Hepatocyte (in vitro differentiated cells): ENCODE measurements at regions not wholly inside any gene's neighbourhood (a gene's known extent, or its start where the extent isn't known, plus 50 kb on each side); places are given as distances from the start of the nearest gene placed in this dataset.

Source experiments
- DNase-seq: peaks from one replicate; pipeline ENCODE4 v3.0.0-alpha.2; 2016; ENCODE audit warnings: low spot score
- H2AFZ ChIP-seq: fragments of 200-600 bp; sonication (generic); 2 replicates; pipeline ENCODE4 v1.6.0; 2016; ENCODE audit warnings: antibody characterized with exemption, mild to moderate bottlenecking
- H3K27ac ChIP-seq: fragments of 200-600 bp; sonication (generic); 2 replicates; pipeline ENCODE4 v1.5.1; 2016; ENCODE audit warnings: mild to moderate bottlenecking
- H3K27me3 ChIP-seq: fragments of 200-600 bp; sonication (generic); 2 replicates; pipeline ENCODE4 v1.6.1; 2016
- H3K36me3 ChIP-seq: fragments of 200-600 bp; sonication (generic); replicated peaks from 2 replicates; pipeline ENCODE4 v1.5.1; 2016; ENCODE audit warnings: low read depth; ENCODE audit not compliant: insufficient read depth
- H3K4me1 ChIP-seq: fragments of 200-600 bp; sonication (generic); 2 replicates; pipeline ENCODE4 v1.5.1; 2016; ENCODE audit warnings: mild to moderate bottlenecking, moderate library complexity; ENCODE audit not compliant: insufficient read depth
- H3K4me2 ChIP-seq: fragments of 200-600 bp; sonication (generic); 2 replicates; pipeline ENCODE4 v1.6.0; 2016
- H3K4me3 ChIP-seq: fragments of 200-600 bp; sonication (generic); 2 replicates; pipeline ENCODE4 v1.5.1; 2016; ENCODE audit warnings: mild to moderate bottlenecking
- H3K79me2 ChIP-seq: fragments of 200-600 bp; sonication (generic); 2 replicates; pipeline ENCODE4 v1.6.0; 2017; ENCODE audit warnings: mild to moderate bottlenecking
- H3K9me2 ChIP-seq: fragments of 200-600 bp; sonication (generic); replicated peaks from 2 replicates; pipeline ENCODE4 v1.6.0; 2017; ENCODE audit warnings: mild to moderate bottlenecking; ENCODE audit not compliant: insufficient read depth
- H3K9me3 ChIP-seq: fragments of 200-600 bp; sonication (generic); 2 replicates; pipeline ENCODE4 v1.5.1; 2016; ENCODE audit warnings: low read depth, mild to moderate bottlenecking
- H4K20me1 ChIP-seq: fragments of 200-600 bp; sonication (generic); 2 replicates; pipeline ENCODE4 v1.6.0; 2016; ENCODE audit warnings: mild to moderate bottlenecking; ENCODE audit not compliant: insufficient read depth, poor library complexity, severe bottlenecking
- EZH2 ChIP-seq: fragments of 200-600 bp; sonication (generic); IDR thresholded peaks from 2 replicates; pipeline ENCODE4 v1.6.1; 2016; ENCODE audit warnings: antibody characterized with exemption, mild to moderate bottlenecking, borderline replicate concordance
- EZH2phosphoT487 ChIP-seq: fragments of 200-600 bp; sonication (generic); IDR thresholded peaks from one replicate; pipeline ENCODE4 v1.6.1; 2018; ENCODE audit warnings: antibody characterized with exemption, mild to moderate bottlenecking, low read depth, moderate library complexity; ENCODE audit not compliant: unreplicated experiment, severe bottlenecking
- WGBS: methylation state at CpG from one replicate; pipeline ENCODE4 v1.1.6; 2016; ENCODE audit warnings: low lambda C conversion rate; ENCODE audit errors: missing lambda C conversion rate; 5-methylcytosine and 5-hydroxymethylcytosine counted together
- TF ChIP-seq, protein P1 (sequence below): fragments of 200-600 bp; sonication (generic); IDR thresholded peaks from 2 replicates; pipeline ENCODE4 v1.5.1; 2016; ENCODE audit warnings: antibody characterized with exemption, mild to moderate bottlenecking; ENCODE audit not compliant: poor library complexity

DNA sequence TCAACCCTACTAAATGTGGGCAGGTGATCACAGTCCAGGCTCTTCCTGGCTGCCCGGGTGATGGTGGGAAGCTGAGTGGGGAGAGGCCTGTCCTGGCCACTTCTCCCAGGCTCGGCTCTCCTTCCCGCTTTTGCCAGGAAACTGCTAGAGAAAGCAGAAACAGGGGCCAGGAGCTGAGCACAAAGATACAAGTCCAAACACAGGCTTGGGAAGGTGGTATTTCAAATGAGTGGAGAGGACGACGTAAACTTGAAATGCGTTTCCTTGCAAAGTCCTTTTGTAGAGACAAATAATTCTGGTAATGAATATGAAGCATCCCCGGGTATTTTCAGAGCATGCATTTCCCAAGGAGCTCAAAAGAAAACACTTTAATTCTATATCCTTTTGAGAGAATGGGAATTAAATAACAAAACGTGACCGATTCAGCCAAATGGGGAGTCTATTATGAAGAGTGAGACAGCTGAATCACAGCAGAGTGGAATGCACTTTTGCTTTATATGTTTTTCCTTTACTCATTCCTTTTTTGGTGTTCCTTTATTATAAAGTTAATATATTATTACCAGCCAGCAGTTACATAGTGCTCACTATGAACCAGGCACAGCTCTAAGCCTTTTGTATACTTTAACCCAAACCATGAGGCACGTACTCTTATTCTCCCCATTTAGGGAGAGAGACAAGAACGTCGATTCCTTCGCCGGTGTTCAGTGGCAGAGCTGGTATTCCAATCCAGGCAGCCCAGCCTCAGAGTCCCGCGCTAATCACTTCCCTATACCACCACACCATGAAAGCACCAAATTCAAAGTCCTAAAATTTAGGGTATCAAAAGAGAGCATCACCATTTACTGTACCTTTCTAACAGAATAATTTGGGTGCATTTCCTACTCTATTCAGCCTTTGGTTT lies 218.2 kb upstream of the KLF14 start:
- WGBS, result 95% methylated on average over 16 of the region's 16 CpGs
- Histone ChIP-seq H2AFZ (no peak overlapping the region), H3K36me3 (no peaks in the 10 kb centered on the region), H3K4me2 (no peak overlapping the region), H3K4me1 (no peaks in the 10 kb centered on the region), H3K27ac (no peak overlapping the region), H4K20me1 (no peaks in the 10 kb centered on the region), H3K9me2 (no peaks in the 10 kb centered on the region), H3K9me3 (no peaks in the 10 kb centered on the region), H3K4me3 (no peak overlapping the region), H3K27me3 (no peaks in the 10 kb centered on the region), H3K79me2 (no peaks in the 10 kb centered on the region)
- DNase-seq, result no peak
- TF ChIP-seq, protein P1, sequence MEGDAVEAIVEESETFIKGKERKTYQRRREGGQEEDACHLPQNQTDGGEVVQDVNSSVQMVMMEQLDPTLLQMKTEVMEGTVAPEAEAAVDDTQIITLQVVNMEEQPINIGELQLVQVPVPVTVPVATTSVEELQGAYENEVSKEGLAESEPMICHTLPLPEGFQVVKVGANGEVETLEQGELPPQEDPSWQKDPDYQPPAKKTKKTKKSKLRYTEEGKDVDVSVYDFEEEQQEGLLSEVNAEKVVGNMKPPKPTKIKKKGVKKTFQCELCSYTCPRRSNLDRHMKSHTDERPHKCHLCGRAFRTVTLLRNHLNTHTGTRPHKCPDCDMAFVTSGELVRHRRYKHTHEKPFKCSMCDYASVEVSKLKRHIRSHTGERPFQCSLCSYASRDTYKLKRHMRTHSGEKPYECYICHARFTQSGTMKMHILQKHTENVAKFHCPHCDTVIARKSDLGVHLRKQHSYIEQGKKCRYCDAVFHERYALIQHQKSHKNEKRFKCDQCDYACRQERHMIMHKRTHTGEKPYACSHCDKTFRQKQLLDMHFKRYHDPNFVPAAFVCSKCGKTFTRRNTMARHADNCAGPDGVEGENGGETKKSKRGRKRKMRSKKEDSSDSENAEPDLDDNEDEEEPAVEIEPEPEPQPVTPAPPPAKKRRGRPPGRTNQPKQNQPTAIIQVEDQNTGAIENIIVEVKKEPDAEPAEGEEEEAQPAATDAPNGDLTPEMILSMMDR, result no peak
- TF ChIP-seq EZH2phosphoT487 (no peak), EZH2 (no peak)

DNA sequence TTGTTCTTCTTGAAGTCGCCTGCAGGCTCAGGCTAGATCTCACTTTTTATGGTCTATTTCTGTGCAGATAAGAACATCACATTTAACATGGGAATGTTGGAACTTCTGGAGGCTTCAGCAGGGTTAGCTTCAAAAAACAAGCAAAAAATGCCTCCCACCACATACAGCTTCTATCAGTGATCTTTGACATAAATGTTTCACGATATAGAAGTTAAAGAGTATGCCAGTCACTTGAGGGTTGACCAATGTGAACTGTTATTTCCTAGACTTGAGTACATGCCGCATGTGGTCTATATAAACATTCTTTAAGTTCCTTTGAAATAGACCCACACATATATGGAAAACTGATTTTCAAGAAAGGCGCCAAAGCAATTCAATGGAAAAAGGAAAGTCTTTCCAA lies 219.2 kb upstream of the KLF14 start:
- H3K4me2 ChIP-seq, result no peak overlapping the region
- no peaks in the 10 kb centered on the region for H3K9me2 ChIP-seq
- no peaks in the 10 kb centered on the region for H3K36me3 ChIP-seq
- no peak overlapping the region for H3K4me3 ChIP-seq
- H4K20me1 ChIP-seq, result no peaks in the 10 kb centered on the region
- TF ChIP-seq, protein P1, result no peak
- TF ChIP-seq EZH2phosphoT487, result no peak
- no peak for TF ChIP-seq EZH2
- no peaks in the 10 kb centered on the region for H3K9me3 ChIP-seq
- DNase-seq, result no peak
- no peaks in the 10 kb centered on the region for H3K4me1 ChIP-seq
- no peaks in the 10 kb centered on the region for H3K27me3 ChIP-seq
- H2AFZ ChIP-seq, result no peak overlapping the region
- H3K27ac ChIP-seq, result no peak overlapping the region
- H3K79me2 ChIP-seq, result no peaks in the 10 kb centered on the region
- WGBS, result 86% methylated on average over 4 of the region's 4 CpGs

DNA sequence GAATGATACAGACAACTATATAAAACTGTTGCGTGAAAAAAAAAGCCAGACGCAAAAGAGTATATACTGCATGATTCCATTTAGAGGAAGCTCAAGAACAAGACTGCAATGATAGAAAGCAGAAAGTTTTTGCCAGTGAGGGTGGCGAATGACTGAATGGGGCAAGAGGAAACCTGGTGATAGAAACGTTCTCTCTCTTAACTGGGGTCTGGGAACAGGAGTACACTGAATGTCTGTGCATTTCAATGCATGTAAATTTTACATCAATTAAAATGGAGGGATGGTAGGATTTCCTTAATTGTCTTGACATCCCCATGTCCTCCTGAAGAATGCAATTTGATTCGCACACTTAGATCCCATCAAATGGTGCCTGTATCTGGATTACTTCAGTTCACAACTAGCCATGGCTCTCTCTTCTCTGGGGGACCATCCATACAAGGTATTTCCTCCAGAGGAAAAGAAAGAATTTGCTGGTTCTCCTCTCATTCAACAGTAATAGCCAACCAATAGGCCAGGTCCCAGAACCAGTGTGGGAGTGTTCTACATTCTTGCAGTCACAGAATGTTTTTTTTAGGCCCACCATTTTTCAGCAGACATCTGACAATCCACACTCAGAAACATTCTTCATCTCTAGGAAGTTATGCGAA lies 221.0 kb upstream of the KLF14 start:
- Histone ChIP-seq H3K4me1 (no peaks in the 10 kb centered on the region), H3K9me2 (no peaks in the 10 kb centered on the region), H2AFZ (no peak overlapping the region), H3K79me2 (no peaks in the 10 kb centered on the region), H4K20me1 (no peaks in the 10 kb centered on the region), H3K36me3 (no peaks in the 10 kb centered on the region), H3K4me3 (no peak overlapping the region), H3K4me2 (no peak overlapping the region), H3K9me3 (no peaks in the 10 kb centered on the region), H3K27ac (no peak overlapping the region), H3K27me3 (no peaks in the 10 kb centered on the region)
- 96% methylated on average over 6 of the region's 6 CpGs for WGBS
- DNase-seq, result no peak
- TF ChIP-seq, protein P1, result no peak
- no peak for TF ChIP-seq EZH2phosphoT487
- TF ChIP-seq EZH2, result no peak
